ENCODE measurements at regions not wholly inside any gene's neighbourhood (a gene's known extent, or its start where the extent isn't known, plus 50 kb on each side); places are given as distances from the start of the nearest gene placed in this dataset.

DNA sequence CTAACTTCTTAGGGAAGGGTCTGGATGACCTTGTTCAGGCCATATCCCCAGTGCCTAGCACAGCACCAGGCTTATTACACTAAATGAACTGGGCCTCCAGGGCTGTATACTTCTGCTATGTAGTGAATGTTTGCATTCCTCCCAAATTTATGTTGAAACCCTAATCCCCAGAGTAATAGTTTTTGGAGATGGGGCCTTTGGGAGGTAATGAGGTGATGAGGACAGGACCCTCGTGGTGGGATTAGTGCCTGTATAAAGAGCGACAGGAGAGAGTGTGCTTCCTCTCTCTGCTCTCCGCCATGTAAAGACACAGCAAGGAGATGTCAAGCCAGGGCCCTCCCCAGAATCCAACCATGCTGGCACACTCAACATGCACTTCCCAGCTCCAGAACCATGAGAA lies 148.3 kb downstream of the SEC61B start:
- DNase-seq: no peak
- TF ChIP-seq, protein P1, sequence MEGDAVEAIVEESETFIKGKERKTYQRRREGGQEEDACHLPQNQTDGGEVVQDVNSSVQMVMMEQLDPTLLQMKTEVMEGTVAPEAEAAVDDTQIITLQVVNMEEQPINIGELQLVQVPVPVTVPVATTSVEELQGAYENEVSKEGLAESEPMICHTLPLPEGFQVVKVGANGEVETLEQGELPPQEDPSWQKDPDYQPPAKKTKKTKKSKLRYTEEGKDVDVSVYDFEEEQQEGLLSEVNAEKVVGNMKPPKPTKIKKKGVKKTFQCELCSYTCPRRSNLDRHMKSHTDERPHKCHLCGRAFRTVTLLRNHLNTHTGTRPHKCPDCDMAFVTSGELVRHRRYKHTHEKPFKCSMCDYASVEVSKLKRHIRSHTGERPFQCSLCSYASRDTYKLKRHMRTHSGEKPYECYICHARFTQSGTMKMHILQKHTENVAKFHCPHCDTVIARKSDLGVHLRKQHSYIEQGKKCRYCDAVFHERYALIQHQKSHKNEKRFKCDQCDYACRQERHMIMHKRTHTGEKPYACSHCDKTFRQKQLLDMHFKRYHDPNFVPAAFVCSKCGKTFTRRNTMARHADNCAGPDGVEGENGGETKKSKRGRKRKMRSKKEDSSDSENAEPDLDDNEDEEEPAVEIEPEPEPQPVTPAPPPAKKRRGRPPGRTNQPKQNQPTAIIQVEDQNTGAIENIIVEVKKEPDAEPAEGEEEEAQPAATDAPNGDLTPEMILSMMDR (IDR thresholded peaks at IDR 0.05): no peak
- H3K27me3 ChIP-seq: no peaks in the 10 kb centered on the region
- no peak overlapping the region for H3K27ac ChIP-seq
- peaks cover 0 to 34% (median 14%) of the 10 kb centered on the region in 4 donors for H3K4me1 ChIP-seq
- H3K4me3 ChIP-seq: no peak overlapping the region
- no peaks in the 10 kb centered on the region for H3K36me3 ChIP-seq
- intact Hi-C loops (cut with DNase I; ENCODE audit: low total_unique reads): no loop called here
- H3K9me3 ChIP-seq: no peaks in the 10 kb centered on the region

DNA sequence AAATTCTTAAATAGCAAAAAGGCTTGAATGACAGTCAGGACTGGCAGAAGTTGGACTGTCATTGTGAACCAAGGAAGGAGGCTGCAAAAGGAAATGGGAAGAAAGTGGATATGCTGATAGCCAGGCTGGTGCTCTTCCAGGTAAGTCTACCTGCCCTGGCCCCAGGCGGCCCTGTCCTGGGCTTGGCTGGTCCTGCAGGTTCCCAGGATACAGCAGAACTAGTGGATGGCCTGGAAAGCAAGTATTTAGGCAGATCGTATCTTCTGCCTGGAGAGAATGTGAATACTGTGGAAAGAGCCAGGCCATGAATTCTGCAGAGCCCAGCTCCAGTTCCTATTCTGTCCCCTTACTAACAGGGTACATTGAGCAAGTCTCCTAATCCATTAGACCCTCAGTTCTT lies 149.3 kb downstream of the SEC61B start:
- no peak overlapping the region for H3K27ac ChIP-seq
- no peak for DNase-seq
- intact Hi-C loops (cut with DNase I; ENCODE audit: low total_unique reads): no loop called here
- TF ChIP-seq, protein P1 (IDR thresholded peaks at IDR 0.05): no peak
- no peaks in the 10 kb centered on the region for H3K36me3 ChIP-seq
- peaks cover 0 to 24% (median 9%) of the 10 kb centered on the region in 4 donors for H3K4me1 ChIP-seq
- H3K27me3 ChIP-seq: no peaks in the 10 kb centered on the region
- H3K9me3 ChIP-seq: no peaks in the 10 kb centered on the region
- H3K4me3 ChIP-seq: no peak overlapping the region

DNA sequence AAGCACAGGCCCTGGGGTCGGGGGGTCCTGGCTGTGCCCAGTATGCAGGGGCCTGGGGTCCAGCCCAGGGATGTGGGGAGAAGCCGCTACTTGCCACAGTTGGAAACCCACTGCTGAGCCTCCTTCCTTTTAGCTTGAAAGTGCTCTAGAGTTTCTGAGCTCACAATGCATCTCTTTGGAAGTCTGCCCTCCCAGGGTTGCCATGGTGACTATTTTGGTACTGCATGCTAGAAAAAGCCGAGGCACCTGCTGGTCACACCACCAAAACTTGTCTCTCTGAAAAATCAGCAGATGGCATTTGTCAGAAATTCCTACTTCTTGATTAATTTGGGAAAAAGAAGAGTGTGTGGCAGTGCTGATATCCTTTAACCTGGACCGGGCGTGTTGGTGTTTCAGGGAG lies 151.8 kb downstream of the SEC61B start:
- no peak overlapping the region for H3K27ac ChIP-seq
- TF ChIP-seq, protein P1 (IDR thresholded peaks at IDR 0.05): no peak
- H3K9me3 ChIP-seq: no peaks in the 10 kb centered on the region
- H3K27me3 ChIP-seq: no peaks in the 10 kb centered on the region
- no peak overlapping the region for H3K4me3 ChIP-seq
- intact Hi-C loops (cut with DNase I; ENCODE audit: low total_unique reads): no loop called here
- peaks cover 0 to 5% (median 2%) of the 10 kb centered on the region in 4 donors for H3K4me1 ChIP-seq
- no peaks in the 10 kb centered on the region for H3K36me3 ChIP-seq
- no peak for DNase-seq

DNA sequence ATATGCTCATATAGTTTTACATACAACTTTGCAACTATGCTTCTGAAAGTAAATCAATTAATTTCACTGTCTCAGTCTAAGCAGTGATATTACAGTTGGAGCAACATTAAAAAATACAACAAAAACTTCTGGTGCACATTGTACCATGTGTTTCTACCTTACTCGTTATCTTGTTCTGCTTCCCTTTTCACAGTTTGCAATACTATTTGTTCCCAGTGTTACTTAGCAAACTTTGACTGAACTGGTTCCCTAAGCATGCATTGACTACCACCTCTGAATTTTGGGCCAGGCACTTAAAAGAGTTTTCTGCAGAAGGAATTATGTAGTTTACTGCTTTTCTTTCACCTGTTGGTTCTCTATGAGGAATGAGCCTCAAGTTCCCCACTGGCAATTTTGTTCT lies 152.7 kb downstream of the SEC61B start:
- DNase-seq: no peak
- Histone ChIP-seq H3K27me3 (no peaks in the 10 kb centered on the region), H3K27ac (no peak overlapping the region), H3K36me3 (no peaks in the 10 kb centered on the region), H3K4me1 (no peaks in the 10 kb centered on the region), H3K4me3 (no peak overlapping the region), H3K9me3 (no peaks in the 10 kb centered on the region)
- intact Hi-C loops (cut with DNase I; ENCODE audit: low total_unique reads): no loop called here
- TF ChIP-seq, protein P1 (IDR thresholded peaks at IDR 0.05): no peak

DNA sequence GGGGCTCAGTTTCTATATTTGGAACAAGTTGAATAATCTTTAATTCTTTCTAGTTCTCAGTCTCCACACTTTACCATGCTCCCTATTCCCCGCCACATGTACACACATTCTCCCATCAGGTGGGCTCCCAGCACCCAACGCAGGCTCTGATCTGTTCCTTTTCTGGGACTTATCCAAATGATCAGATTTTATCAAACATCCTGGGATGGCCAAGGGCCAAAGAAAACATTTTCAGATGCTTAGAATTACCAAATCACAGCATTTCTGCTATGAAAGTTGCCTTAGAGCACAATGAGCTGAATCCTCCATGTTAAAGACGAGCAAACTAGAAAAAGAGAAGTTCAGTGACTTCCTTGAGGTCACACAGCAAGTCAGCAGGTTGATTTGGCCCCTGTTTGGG lies 153.4 kb downstream of the SEC61B start:
- intact Hi-C loops (cut with DNase I; ENCODE audit: low total_unique reads): no loop called here
- no peak for DNase-seq
- no peaks in the 10 kb centered on the region for H3K9me3 ChIP-seq
- no peak overlapping the region for H3K4me3 ChIP-seq
- no peaks in the 10 kb centered on the region for H3K36me3 ChIP-seq
- no peaks in the 10 kb centered on the region for H3K27me3 ChIP-seq
- H3K4me1 ChIP-seq: no peaks in the 10 kb centered on the region
- H3K27ac ChIP-seq: no peak overlapping the region
- TF ChIP-seq, protein P1 (IDR thresholded peaks at IDR 0.05): no peak

Measured in tibial artery (tissue), 4 donors.